Sigmoid colon (tissue), 4 donors: ENCODE measurements at regions not wholly inside any gene's neighbourhood (a gene's known extent, or its start where the extent isn't known, plus 50 kb on each side); places are given as distances from the start of the nearest gene placed in this dataset.

Experiments used
- EP300 ChIP-seq, 4 donors: sonication (generic); formaldehyde crosslinking; IDR thresholded peaks; one replicate each; pipeline ENCODE4 v1.6.1; 2017; ENCODE audit warnings: antibody characterized with exemption in 4 of 4
- POLR2AphosphoS5 ChIP-seq, 4 donors: sonication (generic); formaldehyde crosslinking; IDR thresholded peaks; one replicate each; pipeline ENCODE4 v1.6.1; 2017; ENCODE audit warnings: antibody characterized with exemption in 4 of 4
- TF ChIP-seq, protein P1 (sequence below), 4 experiments: fragments of 450-650 bp in 3 of 4; fragments of 200-600 bp in 1 of 4; IDR thresholded peaks; one replicate each; pipeline ENCODE4 v1.5.1; 2016 to 2019; ENCODE audit warnings: antibody characterized with exemption in 4 of 4, mild to moderate bottlenecking in 3 of 4, moderate library complexity in 2 of 4

DNA sequence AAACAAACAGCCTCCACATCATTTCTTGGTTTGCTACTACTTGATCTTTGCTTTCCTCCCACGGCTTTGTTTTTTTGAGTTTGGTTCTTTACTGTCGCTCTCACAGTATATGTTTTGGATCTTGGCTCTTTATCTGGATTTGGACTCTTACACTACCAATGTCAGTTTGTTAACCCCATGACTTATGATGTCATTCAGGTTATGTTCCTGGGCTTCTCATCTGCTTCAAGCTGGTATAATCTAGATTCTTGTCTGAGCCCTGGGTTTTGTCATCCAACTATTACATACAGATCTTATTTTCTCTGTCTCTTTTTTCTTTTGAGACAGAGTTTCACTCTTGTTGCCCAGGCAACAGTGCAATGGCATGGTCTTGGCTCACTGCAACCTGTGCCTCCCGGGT lies 482.9 kb upstream of the TEX13C start:
- no peak for TF ChIP-seq EP300 (IDR thresholded peaks at IDR 0.05)
- TF ChIP-seq, protein P1, sequence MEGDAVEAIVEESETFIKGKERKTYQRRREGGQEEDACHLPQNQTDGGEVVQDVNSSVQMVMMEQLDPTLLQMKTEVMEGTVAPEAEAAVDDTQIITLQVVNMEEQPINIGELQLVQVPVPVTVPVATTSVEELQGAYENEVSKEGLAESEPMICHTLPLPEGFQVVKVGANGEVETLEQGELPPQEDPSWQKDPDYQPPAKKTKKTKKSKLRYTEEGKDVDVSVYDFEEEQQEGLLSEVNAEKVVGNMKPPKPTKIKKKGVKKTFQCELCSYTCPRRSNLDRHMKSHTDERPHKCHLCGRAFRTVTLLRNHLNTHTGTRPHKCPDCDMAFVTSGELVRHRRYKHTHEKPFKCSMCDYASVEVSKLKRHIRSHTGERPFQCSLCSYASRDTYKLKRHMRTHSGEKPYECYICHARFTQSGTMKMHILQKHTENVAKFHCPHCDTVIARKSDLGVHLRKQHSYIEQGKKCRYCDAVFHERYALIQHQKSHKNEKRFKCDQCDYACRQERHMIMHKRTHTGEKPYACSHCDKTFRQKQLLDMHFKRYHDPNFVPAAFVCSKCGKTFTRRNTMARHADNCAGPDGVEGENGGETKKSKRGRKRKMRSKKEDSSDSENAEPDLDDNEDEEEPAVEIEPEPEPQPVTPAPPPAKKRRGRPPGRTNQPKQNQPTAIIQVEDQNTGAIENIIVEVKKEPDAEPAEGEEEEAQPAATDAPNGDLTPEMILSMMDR (IDR thresholded peaks at IDR 0.05) = no peak
- TF ChIP-seq POLR2AphosphoS5 (IDR thresholded peaks at IDR 0.05) = no peak
